Glutamatergic neuron (in vitro differentiated cells): ENCODE measurements at regions not wholly inside any gene's neighbourhood (a gene's known extent, or its start where the extent isn't known, plus 50 kb on each side); places are given as distances from the start of the nearest gene placed in this dataset.
"Not testable (repeated sequence)": the region's sequence is repeated elsewhere in the genome, so short reads cannot be mapped to it uniquely, and the experiment has no call there.

ENCODE experiments used
- DNase-seq: peaks from one replicate; pipeline ENCODE4 v3.0.0; 2022
- H3K27ac Mint-ChIP-seq: one replicate; pipeline ENCODE4 v1.8.0; 2020; ENCODE audit warnings: mild to moderate bottlenecking, mixed read lengths, inconsistent platforms; ENCODE audit not compliant: unreplicated experiment
- H3K27me3 Mint-ChIP-seq: one replicate; pipeline ENCODE4 v1.8.0; 2020; ENCODE audit warnings: mild to moderate bottlenecking, moderate library complexity, mixed read lengths, inconsistent platforms; ENCODE audit not compliant: unreplicated experiment
- H3K36me3 Mint-ChIP-seq: one replicate; pipeline ENCODE4 v1.8.0; 2020; ENCODE audit warnings: mild to moderate bottlenecking, mixed read lengths, inconsistent platforms; ENCODE audit not compliant: unreplicated experiment
- H3K4me1 Mint-ChIP-seq: one replicate; pipeline ENCODE4 v1.8.0; 2020; ENCODE audit warnings: mild to moderate bottlenecking, low read depth, mixed read lengths, inconsistent platforms; ENCODE audit not compliant: unreplicated experiment
- H3K4me3 Mint-ChIP-seq: one replicate; pipeline ENCODE4 v1.8.0; 2020; ENCODE audit warnings: mild to moderate bottlenecking, mixed read lengths, inconsistent platforms; ENCODE audit not compliant: unreplicated experiment
- H3K9me3 Mint-ChIP-seq: one replicate; pipeline ENCODE4 v1.8.0; 2020; ENCODE audit warnings: mild to moderate bottlenecking, moderate library complexity, mixed read lengths, inconsistent platforms; ENCODE audit not compliant: unreplicated experiment
- CTCF ChIP-seq: fragments of 200-600 bp; sonication (generic); IDR thresholded peaks from one replicate; pipeline ENCODE4 v1.5.0; 2021; ENCODE audit not compliant: partially characterized antibody, unreplicated experiment

GRCh38 chr10:4397337-4397736, 428.7 kb upstream of the AKR1E2 start:
- Mint-ChIP-seq H3K9me3 (no peaks in the 10 kb centered on the region), H3K4me3 (no peak overlapping the region), H3K27me3 (no peaks in the 10 kb centered on the region), H3K27ac (no peak overlapping the region), H3K36me3 (no peaks in the 10 kb centered on the region), H3K4me1 (no peaks in the 10 kb centered on the region)
- DNase-seq: no peak
- TF ChIP-seq CTCF: no peak

- Mint-ChIP-seq H3K27me3 (no peaks in the 10 kb centered on the region), H3K4me1 (no peaks in the 10 kb centered on the region), H3K27ac (no peak overlapping the region), H3K9me3 (no peaks in the 10 kb centered on the region), H3K36me3 (no peaks in the 10 kb centered on the region), H3K4me3 (no peak overlapping the region)
- no peak for DNase-seq
- no peak for TF ChIP-seq CTCF
Observed at GRCh38 chr10:4396401-4397283, 429.4 kb upstream of the AKR1E2 start.

- H3K9me3 Mint-ChIP-seq: no peaks in the 10 kb centered on the region
- no peaks in the 10 kb centered on the region for H3K27me3 Mint-ChIP-seq
- no peak for DNase-seq
- H3K4me3 Mint-ChIP-seq: no peak overlapping the region
- no peak for TF ChIP-seq CTCF
- no peaks in the 10 kb centered on the region for H3K4me1 Mint-ChIP-seq
- H3K36me3 Mint-ChIP-seq: no peaks in the 10 kb centered on the region
- H3K27ac Mint-ChIP-seq: no peak overlapping the region
Observed at GRCh38 chr10:4395731-4396130, 430.3 kb upstream of the AKR1E2 start.

- not testable (repeated sequence) for H3K4me1 Mint-ChIP-seq, H3K9me3 Mint-ChIP-seq, H3K27me3 Mint-ChIP-seq, DNase-seq, H3K36me3 Mint-ChIP-seq, H3K27ac Mint-ChIP-seq, H3K4me3 Mint-ChIP-seq
Observed at GRCh38 chr10:4394455-4394854, 431.6 kb upstream of the AKR1E2 start.

GRCh38 chr10:4391683-4392082, 434.3 kb upstream of the AKR1E2 start:
- Mint-ChIP-seq H3K27ac (no peak overlapping the region), H3K27me3 (no peaks in the 10 kb centered on the region), H3K9me3 (no peaks in the 10 kb centered on the region), H3K4me1 (no peaks in the 10 kb centered on the region), H3K4me3 (no peak overlapping the region), H3K36me3 (no peaks in the 10 kb centered on the region)
- no peak for DNase-seq
- no peak for TF ChIP-seq CTCF
